NCI-H82 (cell line): ENCODE measurements at regions not wholly inside any gene's neighbourhood (a gene's known extent, or its start where the extent isn't known, plus 50 kb on each side); places are given as distances from the start of the nearest gene placed in this dataset.
"Not testable (repeated sequence)": the region's sequence is repeated elsewhere in the genome, so short reads cannot be mapped to it uniquely, and the experiment has no call there.

Experiments used
- DNase-seq: peaks from one replicate; lab custom pipeline; 2025; lab: John Stamatoyannopoulos, UW

GRCh38 chr10:61818251-61818650 is 83.2 kb upstream of the ARID5B start:
- DNase-seq: not testable (repeated sequence)

DNA sequence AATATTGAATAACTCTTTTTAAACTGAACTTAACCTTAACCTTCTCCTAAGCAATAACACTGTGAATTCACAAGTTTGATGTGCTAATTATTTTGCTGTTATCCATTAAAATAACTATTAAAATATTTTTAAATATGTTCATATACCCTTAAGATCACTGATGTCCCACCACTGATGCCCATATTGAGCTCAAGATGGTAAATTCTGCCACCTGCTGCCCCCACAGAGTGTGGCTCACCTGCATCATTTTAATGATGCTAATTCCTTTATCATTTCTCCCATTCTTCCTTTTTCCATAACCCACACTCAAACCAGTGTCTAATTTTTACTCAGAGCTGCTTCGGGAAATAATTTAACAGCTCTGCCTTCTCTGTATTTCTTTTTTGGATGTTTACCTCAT is 82.3 kb upstream of the ARID5B start:
- no peak for DNase-seq

DNA sequence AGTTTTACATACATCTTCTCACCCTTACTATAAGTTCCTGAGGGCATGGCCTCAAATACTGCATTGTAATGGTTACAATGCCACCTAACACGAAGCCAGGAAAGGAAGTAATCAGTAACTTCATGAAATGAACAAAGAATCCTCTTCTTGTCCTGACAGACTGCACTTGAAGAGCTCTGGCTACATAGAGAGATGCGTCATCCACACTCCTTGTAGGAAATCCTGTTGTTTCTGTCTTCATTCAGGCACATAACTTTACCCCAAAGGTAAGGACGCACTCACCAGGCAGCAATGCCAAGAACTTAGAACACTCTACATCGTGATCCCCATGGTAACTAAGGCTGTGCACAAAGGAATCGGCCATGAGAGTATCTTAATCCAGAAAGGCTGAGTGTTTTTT is 80.3 kb upstream of the ARID5B start:
- no peak for DNase-seq

GRCh38 chr10:61821693-61822092 is 79.8 kb upstream of the ARID5B start:
- no peak for DNase-seq

DNA sequence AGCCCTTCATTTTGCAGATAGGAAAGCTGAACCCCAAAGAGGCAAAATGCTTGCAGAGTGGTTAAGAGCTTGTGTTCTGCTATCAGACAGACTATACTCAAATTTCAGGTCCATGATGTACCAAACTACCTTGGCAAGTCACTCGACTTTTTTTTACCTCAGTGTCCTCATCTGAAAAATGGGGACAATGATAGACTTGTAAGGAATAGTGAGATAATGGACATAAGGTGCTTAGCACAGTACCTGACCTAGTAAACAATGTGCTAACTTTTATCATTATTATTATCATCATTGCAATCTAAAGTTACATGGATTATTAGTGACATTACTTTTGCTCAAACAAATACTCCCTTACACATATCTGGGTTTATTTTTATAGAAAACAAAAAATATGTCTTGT is 79.4 kb upstream of the ARID5B start:
- no peak for DNase-seq

- DNase-seq: no peak
Measured at GRCh38 chr10:61822781-61823230, 78.7 kb upstream of the ARID5B start.

GRCh38 chr10:61825001-61825400 is 76.5 kb upstream of the ARID5B start:
- no peak for DNase-seq

- no peak for DNase-seq
Measured at GRCh38 chr10:61825628-61826027, 75.9 kb upstream of the ARID5B start.

GRCh38 chr10:61828034-61828433 is 73.5 kb upstream of the ARID5B start:
- no peak for DNase-seq

GRCh38 chr10:61828788-61829187 is 72.7 kb upstream of the ARID5B start:
- DNase-seq: no peak

DNA sequence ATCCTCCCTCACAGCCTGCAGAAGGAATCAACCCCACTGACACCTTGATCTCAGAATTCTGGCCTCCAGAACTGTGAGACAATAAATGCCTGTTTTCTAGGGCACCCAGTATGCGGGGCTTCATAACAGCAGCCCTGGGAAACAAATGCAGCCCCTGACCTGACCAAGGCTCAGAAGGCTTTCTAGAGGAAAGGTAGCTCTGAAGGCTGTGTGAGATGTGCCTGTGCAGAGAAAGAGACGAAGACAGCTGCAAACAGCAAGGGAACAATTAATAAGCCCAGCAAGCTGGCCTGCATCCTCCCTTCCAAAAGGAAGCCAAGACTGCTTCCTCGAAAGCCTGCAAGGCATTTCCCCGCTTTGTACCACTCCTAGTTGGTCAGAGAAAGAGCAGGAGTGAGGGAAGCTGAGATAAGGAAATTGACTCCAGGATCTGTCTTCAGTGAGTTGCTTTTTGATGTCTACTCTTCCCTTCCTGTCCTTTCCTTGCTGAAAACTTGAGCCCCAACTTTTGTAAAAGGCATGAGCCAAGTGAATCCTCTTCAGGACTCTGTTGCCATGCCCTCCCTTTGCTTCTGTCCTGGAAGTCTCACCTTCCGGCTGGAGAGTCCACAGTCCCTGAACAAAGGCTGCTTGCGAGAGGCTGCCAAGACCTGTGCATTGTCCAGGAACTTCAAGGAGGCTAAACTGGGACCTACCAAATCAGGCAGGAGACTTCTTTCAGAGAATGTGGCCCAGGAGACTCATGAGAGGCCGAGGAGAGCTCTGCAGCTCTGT is 71.2 kb upstream of the ARID5B start:
- DNase-seq: no peak

- no peak for DNase-seq
Measured at GRCh38 chr10:61830846-61831273, 70.6 kb upstream of the ARID5B start.

DNA sequence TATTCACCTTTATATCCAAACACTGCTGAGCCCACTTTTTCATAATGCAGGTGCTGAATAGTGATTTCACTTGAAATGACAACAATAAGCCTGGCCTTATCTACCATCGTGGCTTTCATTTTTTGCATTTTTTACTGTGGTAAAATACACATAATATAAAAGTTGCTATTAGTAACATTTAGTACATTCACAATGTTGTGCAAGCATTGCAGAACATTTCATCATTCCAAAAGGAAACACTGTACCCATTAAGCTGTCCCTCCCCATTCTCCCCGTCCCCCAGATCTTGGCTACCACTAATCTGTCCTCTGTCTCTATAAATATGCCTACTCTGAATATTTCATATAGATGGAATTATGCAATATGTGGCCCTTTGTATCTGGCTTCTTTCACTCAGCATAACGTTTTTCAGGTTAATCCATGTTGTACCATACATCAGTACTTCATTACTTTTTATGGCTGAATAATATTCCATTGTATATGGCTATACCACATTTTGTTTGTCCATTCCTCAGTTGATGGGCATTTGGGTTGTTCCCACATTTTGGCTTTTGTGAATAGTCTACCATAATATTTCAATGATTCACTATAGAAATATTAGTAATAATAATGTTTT is 68.5 kb upstream of the ARID5B start:
- DNase-seq: no peak

DNA sequence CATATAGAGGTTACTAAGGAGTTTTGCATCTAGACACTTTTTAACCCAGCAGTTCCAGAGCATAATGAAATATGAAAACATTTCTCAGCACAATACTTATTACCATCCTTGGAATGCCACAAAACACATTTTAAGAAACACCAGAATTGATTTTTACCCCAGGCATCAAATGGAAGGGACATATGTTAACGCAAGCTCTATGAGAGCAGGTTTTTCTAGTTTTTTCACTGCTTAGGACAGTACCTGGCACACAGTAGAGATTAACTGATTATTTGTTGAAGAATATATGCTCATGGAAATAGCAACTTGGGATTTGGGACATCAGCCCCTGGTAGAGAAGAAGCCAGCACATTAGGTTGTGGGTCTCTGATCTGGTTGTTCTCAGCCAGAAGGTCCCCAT is 67.0 kb upstream of the ARID5B start:
- no peak for DNase-seq

- DNase-seq: peak; percentile 29
Measured at GRCh38 chr10:61835069-61835945, 66.2 kb upstream of the ARID5B start.

DNA sequence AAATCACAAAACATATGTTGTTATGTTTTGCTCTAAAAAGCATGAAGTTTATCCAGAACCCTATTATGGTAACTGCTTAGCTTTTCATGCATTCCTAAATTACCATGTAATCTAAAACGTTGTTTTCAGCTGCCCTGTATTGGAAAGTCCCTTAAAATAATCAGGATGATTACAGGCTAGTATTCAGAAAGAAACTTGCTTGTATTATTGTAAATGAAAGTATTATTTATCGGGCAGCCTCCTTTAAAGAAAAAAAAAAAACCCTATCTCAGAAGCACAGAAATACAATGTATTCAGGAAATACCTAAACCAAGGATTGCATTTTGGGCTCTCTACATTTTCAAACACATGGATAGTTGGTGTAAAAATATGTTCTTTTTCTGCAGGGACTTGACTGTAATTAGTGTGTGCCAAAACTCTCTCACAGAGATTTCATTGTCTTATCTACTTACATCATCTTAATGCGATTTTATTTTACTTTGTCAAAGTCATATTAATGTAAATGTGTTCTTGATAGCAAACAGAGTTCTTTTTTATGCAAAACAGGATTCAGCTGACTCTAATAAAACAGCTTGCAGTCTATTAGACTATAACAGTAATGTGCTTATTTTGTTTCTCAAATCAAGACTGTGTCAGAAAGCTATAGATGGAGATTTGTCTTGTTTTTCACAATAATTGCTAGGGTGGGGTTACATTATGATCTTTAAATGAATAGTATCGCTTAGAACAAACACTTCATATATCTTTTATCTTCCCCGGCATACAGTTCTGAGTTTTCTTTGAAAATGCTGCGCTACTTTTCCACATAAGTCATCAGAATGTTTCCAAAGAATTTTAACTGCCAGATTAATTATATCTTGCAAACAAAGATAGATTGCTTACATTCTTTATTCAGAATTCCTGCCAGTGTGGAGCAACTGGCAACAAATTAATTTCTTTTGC is 65.3 kb upstream of the ARID5B start:
- DNase-seq: peak; percentile 10

DNA sequence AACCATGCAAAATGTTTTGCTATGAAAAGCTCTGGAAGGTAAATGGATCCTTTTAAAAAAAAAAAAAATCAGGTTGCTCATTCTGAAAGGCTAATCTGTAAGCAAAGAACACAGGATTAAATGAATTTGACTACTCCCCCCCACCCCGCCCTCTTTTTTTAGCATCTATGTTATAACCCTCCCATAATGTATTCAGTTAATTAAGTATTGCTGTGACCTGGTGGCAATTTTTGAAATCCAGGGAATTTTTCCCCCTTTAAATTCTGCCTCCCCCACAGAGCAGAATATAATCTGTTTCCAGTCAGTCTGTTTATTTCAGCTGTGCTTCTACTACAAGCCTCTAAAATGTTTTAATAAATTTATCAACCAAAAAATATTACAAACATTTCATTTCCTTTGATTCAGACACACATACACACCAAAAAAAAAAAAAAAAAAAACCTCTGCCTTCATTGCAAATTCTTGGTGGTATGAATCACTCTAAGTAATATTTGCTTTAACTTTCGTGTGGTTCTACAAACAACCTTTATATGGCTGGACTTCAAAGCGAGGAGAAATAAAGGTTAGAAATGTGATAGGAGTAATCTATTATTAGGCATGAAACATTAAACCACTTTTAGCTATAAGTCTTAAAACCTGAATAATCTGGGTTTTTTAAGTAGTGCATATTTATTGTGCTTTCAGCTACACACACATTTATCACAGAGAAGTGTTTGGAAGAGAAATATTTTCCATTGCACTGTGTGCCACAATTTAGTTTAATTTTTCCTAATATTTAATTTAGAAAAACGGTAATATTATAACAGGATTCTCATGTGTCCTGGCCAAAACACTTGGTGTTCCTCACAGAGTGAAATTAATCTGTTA is 64.4 kb upstream of the ARID5B start:
- DNase-seq: peak; percentile 36

DNA sequence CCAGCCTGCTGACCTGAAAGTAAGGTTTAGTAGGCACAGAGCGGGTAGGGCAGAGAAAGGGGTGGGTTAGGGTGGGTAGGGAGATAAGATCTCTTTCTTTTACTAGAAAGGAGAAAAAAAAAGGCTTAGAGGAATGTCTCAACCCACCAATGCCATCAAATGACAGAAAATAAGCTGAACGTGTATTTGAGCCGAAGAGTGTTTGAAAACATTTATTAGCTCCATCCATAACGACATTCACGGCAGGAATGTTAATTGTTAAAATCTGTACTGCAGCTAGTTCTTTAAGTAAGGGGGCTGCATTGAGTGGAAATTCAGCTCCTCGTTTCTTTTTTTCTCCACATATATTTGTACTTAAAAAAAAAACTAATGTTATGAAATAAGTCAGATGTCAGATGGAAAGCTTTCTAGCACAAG is 63.7 kb upstream of the ARID5B start:
- DNase-seq: peak; percentile 27

DNA sequence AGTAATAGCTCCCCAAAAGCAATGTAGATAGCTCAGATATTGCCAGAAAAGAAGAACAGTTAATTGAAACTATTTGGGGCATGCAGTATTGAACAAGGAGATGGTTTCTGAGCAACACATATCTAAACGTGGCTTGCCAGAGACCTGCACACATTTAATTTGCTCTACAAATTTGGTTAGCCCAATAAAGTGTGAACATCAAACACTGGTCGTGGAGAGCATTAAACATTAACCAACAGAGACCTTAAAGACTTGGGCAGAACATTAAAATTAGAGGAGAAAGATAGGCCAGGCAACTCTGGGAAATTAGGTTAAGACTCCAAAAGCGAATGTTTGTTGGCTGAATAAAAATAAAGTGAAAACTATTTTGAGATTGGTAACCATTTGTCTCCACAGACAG is 61.6 kb upstream of the ARID5B start:
- no peak for DNase-seq

DNA sequence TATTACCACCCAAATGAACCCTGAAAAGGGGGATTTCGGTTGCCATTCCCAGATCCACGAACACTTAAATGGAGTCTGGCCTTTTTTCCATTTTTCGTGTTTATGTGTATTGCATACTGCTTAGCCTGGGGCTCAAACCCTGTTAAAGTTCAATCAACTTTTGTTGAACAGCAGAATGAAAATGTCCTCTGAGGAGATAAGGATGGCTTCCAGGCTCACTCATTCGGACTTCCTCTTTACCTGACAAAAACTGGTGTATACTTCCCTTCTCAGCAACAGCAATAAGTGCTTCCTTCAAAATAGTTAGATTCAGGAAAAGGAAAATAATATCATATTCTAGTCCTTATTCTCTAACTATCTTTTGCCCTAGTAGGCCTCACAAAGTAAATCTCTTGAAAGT is 61.1 kb upstream of the ARID5B start:
- no peak for DNase-seq
